Neural cell (in vitro differentiated cells): ENCODE measurements at regions not wholly inside any gene's neighbourhood (a gene's known extent, or its start where the extent isn't known, plus 50 kb on each side); places are given as distances from the start of the nearest gene placed in this dataset.

ENCODE experiments used
- H2AFZ ChIP-seq: fragments of 200-600, 300-800 bp; sonication (generic), shearing (Covaris generic); 2 replicates; pipeline ENCODE4 v1.6.0; 2014; ENCODE audit warnings: low read depth, mild to moderate bottlenecking, antibody characterized with exemption, low read length, moderate library complexity
- H3F3A ChIP-seq: fragments of 200-600 bp; shearing (Covaris generic); 2 replicates; pipeline ENCODE4 v1.6.1; 2016; ENCODE audit warnings: mild to moderate bottlenecking, moderate library complexity, mixed read lengths, antibody characterized with exemption, low read length; ENCODE audit not compliant: insufficient read depth, poor library complexity, severe bottlenecking
- H3K27ac ChIP-seq: fragments of 200-600, 300-800 bp; sonication (generic), shearing (Covaris generic); 2 replicates; pipeline ENCODE4 v1.5.1; 2014; ENCODE audit warnings: mild to moderate bottlenecking, low read length, moderate library complexity
- H3K27me3 ChIP-seq: fragments of 300-800, 200-600 bp; sonication (generic), shearing (Covaris generic); 2 replicates; pipeline ENCODE4 v1.6.0; 2014; ENCODE audit warnings: mild to moderate bottlenecking, low read depth, low read length, moderate library complexity; ENCODE audit not compliant: insufficient read depth
- H3K36me3 ChIP-seq: fragments of 300-800, 200-600 bp; sonication (generic), shearing (Covaris generic); 2 replicates; pipeline ENCODE4 v1.5.1; 2014; ENCODE audit warnings: mild to moderate bottlenecking, antibody characterized with exemption, low read length, moderate library complexity; ENCODE audit not compliant: insufficient read depth
- H3K4me2 ChIP-seq: fragments of 300-800, 200-600 bp; sonication (generic), shearing (Covaris generic); 2 replicates; pipeline ENCODE4 v1.6.0; 2014; ENCODE audit warnings: mild to moderate bottlenecking, low read length
- H3K4me3 ChIP-seq: fragments of 300-800, 200-600 bp; sonication (generic), shearing (Covaris generic); 2 replicates; pipeline ENCODE4 v1.5.1; 2014; ENCODE audit warnings: mild to moderate bottlenecking, low read length, moderate library complexity
- H3K79me2 ChIP-seq: fragments of 200-600 bp; shearing (Covaris generic); replicated peaks from 2 replicates; pipeline ENCODE4 v1.6.0; 2014; ENCODE audit warnings: mild to moderate bottlenecking, low read length, moderate library complexity; ENCODE audit not compliant: insufficient read depth
- H3K9ac ChIP-seq: fragments of 300-800, 200-600 bp; sonication (generic), shearing (Covaris generic); 2 replicates; pipeline ENCODE4 v1.6.1; 2016; ENCODE audit warnings: mild to moderate bottlenecking, low read length, mixed read lengths
- H3K9me2 ChIP-seq: fragments of 200-600 bp; shearing (Covaris generic); 2 replicates; pipeline ENCODE4 v1.6.1; 2016; ENCODE audit warnings: mild to moderate bottlenecking, low read length, mixed read lengths; ENCODE audit not compliant: insufficient read depth
- H3K9me3 ChIP-seq: fragments of 200-600, 300-800 bp; sonication (generic), shearing (Covaris generic); 2 replicates; pipeline ENCODE4 v1.6.1; 2016; ENCODE audit warnings: mild to moderate bottlenecking, mixed run types, low read length, moderate library complexity, mixed read lengths
- H4K20me1 ChIP-seq: fragments of 200-600 bp; shearing (Covaris generic); 2 replicates; pipeline ENCODE4 v1.6.1; 2016; ENCODE audit warnings: mild to moderate bottlenecking, mixed run types; ENCODE audit not compliant: insufficient read depth
- CTCF ChIP-seq: fragments of 450-650 bp; IDR thresholded peaks from 2 replicates; pipeline ENCODE4 v1.5.1; 2014; ENCODE audit warnings: antibody characterized with exemption, mild to moderate bottlenecking, moderate library complexity; ENCODE audit not compliant: poor library complexity, severe bottlenecking
- EP300 ChIP-seq: fragments of 450-650 bp; conservative IDR thresholded peaks from 2 replicates; pipeline ENCODE4 v1.6.1; 2014; ENCODE audit warnings: antibody characterized with exemption, mild to moderate bottlenecking, moderate library complexity; ENCODE audit not compliant: poor library complexity, severe bottlenecking
- EZH2 ChIP-seq: fragments of 200-600, 300-800 bp; shearing (Covaris generic), sonication (generic); IDR thresholded peaks from 2 replicates; pipeline ENCODE4 v1.6.1; 2014; ENCODE audit warnings: antibody characterized with exemption, low read length, borderline replicate concordance, mild to moderate bottlenecking; ENCODE audit not compliant: insufficient read depth, poor library complexity, severe bottlenecking
- MXI1 ChIP-seq: fragments of 450-650 bp; conservative IDR thresholded peaks from 2 replicates; pipeline ENCODE4 v1.6.1; 2014; ENCODE audit warnings: antibody characterized with exemption, mild to moderate bottlenecking; ENCODE audit not compliant: poor library complexity, severe bottlenecking
- POLR2AphosphoS5 ChIP-seq: IDR thresholded peaks from 2 replicates; pipeline ENCODE4 v1.6.1; 2012
- RAD21 ChIP-seq: fragments of 450-650 bp; conservative IDR thresholded peaks from 2 replicates; pipeline ENCODE4 v1.6.1; 2014; ENCODE audit warnings: antibody characterized with exemption, mild to moderate bottlenecking, moderate library complexity
- REST ChIP-seq: IDR thresholded peaks from 2 replicates; pipeline ENCODE4 v1.6.1; 2012; ENCODE audit warnings: borderline replicate concordance
- SMC3 ChIP-seq: fragments of 450-650 bp; conservative IDR thresholded peaks from 2 replicates; pipeline ENCODE4 v1.6.1; 2014; ENCODE audit warnings: antibody characterized with exemption, mild to moderate bottlenecking, moderate library complexity; ENCODE audit not compliant: poor library complexity
- TAF1 ChIP-seq: IDR thresholded peaks from 2 replicates; pipeline ENCODE4 v1.6.1; 2012; ENCODE audit warnings: low read depth

- peak overlapping the region; percentile 11 for H3K4me3 ChIP-seq
- H3K27ac ChIP-seq = no peak overlapping the region
- H2AFZ ChIP-seq = no peak overlapping the region
- no peak for TF ChIP-seq EZH2
- no peak for TF ChIP-seq POLR2AphosphoS5
- TF ChIP-seq REST = no peak
- no peak for TF ChIP-seq CTCF
- TF ChIP-seq EP300 = no peak
- no peaks in the 10 kb centered on the region for H3K9me2 ChIP-seq
- H3K79me2 ChIP-seq = no peaks in the 10 kb centered on the region
- H3K36me3 ChIP-seq = no peaks in the 10 kb centered on the region
- H3K4me2 ChIP-seq = no peak overlapping the region
- H3K9ac ChIP-seq = no peak overlapping the region
- H3K27me3 ChIP-seq = no peaks in the 10 kb centered on the region
- no peaks in the 10 kb centered on the region for H4K20me1 ChIP-seq
- no peaks in the 10 kb centered on the region for H3K9me3 ChIP-seq
- no peaks in the 10 kb centered on the region for H3F3A ChIP-seq
These were observed 111.3 kb upstream of the TCF4 start for GRCh38 chr18:55699233-55699765.

GRCh38 chr18:55696811-55697210 lies 108.8 kb upstream of the TCF4 start:
- no peaks in the 10 kb centered on the region for H3K9me2 ChIP-seq
- no peaks in the 10 kb centered on the region for H3K9me3 ChIP-seq
- H3K4me2 ChIP-seq = no peak overlapping the region
- H3K36me3 ChIP-seq = no peaks in the 10 kb centered on the region
- H3K4me3 ChIP-seq = no peak overlapping the region
- no peaks in the 10 kb centered on the region for H3K79me2 ChIP-seq
- H2AFZ ChIP-seq = no peak overlapping the region
- H4K20me1 ChIP-seq = no peaks in the 10 kb centered on the region
- TF ChIP-seq POLR2AphosphoS5 (no peak), TAF1 (no peak), EP300 (no peak)
- H3K9ac ChIP-seq = no peak overlapping the region
- no peak overlapping the region for H3K27ac ChIP-seq
- no peaks in the 10 kb centered on the region for H3F3A ChIP-seq
- no peaks in the 10 kb centered on the region for H3K27me3 ChIP-seq

- Histone ChIP-seq H3K27me3 (no peaks in the 10 kb centered on the region), H3K79me2 (no peaks in the 10 kb centered on the region), H3K9me2 (no peaks in the 10 kb centered on the region), H3K4me3 (no peak overlapping the region), H3K4me2 (no peak overlapping the region), H2AFZ (no peak overlapping the region), H3K9ac (no peak overlapping the region), H3K9me3 (no peaks in the 10 kb centered on the region), H3K36me3 (no peaks in the 10 kb centered on the region), H4K20me1 (no peaks in the 10 kb centered on the region), H3F3A (no peaks in the 10 kb centered on the region), H3K27ac (no peak overlapping the region)
- no peak for TF ChIP-seq RAD21
- TF ChIP-seq MXI1 = no peak
- no peak for TF ChIP-seq TAF1
- no peak for TF ChIP-seq CTCF
- TF ChIP-seq EP300 = no peak
- TF ChIP-seq POLR2AphosphoS5 = no peak
- TF ChIP-seq SMC3 = no peak
- TF ChIP-seq EZH2 = no peak
- no peak for TF ChIP-seq REST
These were observed 107.1 kb upstream of the TCF4 start for GRCh38 chr18:55695091-55695490.
